RWPE1 (cell line): ENCODE measurements at regions not wholly inside any gene's neighbourhood (a gene's known extent, or its start where the extent isn't known, plus 50 kb on each side); places are given as distances from the start of the nearest gene placed in this dataset.
"Not testable (repeated sequence)": the region's sequence is repeated elsewhere in the genome, so short reads cannot be mapped to it uniquely, and the experiment has no call there.

ENCODE experiments used
- CTCF ChIA-PET: fragments of 350-600 bp; sonication (Branson Sonifier 250); formaldehyde crosslinking; extraction: SDS; loops from one replicate; lab custom pipeline; 2021; lab: Yijun Ruan, JAX
- POLR2A ChIA-PET: fragments of 400-600 bp; formaldehyde crosslinking; extraction: SDS; loops from one replicate; lab custom pipeline; 2020; ENCODE audit warnings: antibody characterized with exemption; ENCODE audit not compliant: low non-redundant PET; lab: Yijun Ruan, JAX
- DNase-seq: peaks from one replicate; pipeline ENCODE4 v3.0.0; 2012; ENCODE audit warnings: low spot score
- H3K27ac ChIP-seq: fragments of 450-650 bp; 2 replicates; pipeline ENCODE4 v1.5.1; 2017
- CTCF ChIP-seq: fragments of 450-650 bp; conservative IDR thresholded peaks from 2 replicates; pipeline ENCODE4 v1.5.1; 2017; ENCODE audit warnings: low read depth, mild to moderate bottlenecking

GRCh38 chr12:108430245-108430644 lies 84.8 kb upstream of the FICD start:
- DNase-seq: no peak
- POLR2A ChIA-PET: no interaction called here
- H3K27ac ChIP-seq: no peak overlapping the region
- TF ChIP-seq CTCF: no peak
- CTCF ChIA-PET: no interaction called here

GRCh38 chr12:108425238-108425795 lies 86.2 kb upstream of the CMKLR1 start:
- H3K27ac ChIP-seq: no peak overlapping the region
- no peak for TF ChIP-seq CTCF
- POLR2A ChIA-PET: no interaction called here
- CTCF ChIA-PET: interaction anchor here (0.6 kb wide), 1 partner anchor 298 kb away, joined by 3 read pairs; no protein-coding TSS in a partner anchor
- no peak for DNase-seq

GRCh38 chr12:108424816-108425215 lies 85.7 kb upstream of the CMKLR1 start:
- CTCF ChIA-PET: no interaction called here
- TF ChIP-seq CTCF: no peak
- H3K27ac ChIP-seq: no peak overlapping the region
- POLR2A ChIA-PET: no interaction called here
- no peak for DNase-seq

- peak; percentile 24 for DNase-seq
- TF ChIP-seq CTCF: no peak
- CTCF ChIA-PET: interaction anchor here (0.5 kb wide), 1 partner anchor 58 kb away, joined by 3 read pairs; no protein-coding TSS in a partner anchor
- H3K27ac ChIP-seq: no peak overlapping the region
- POLR2A ChIA-PET: no interaction called here
Measured at GRCh38 chr12:108424026-108424425, 84.9 kb upstream of the CMKLR1 start.

- CTCF ChIA-PET: interaction anchor here (0.5 kb wide), 1 partner anchor 57 kb away, joined by 3 read pairs; no protein-coding TSS in a partner anchor
Measured at GRCh38 chr12:108423486-108423885, 84.4 kb upstream of the CMKLR1 start.

GRCh38 chr12:108421082-108421481 lies 82.0 kb upstream of the CMKLR1 start:
- POLR2A ChIA-PET, DNase-seq, H3K27ac ChIP-seq: not testable (repeated sequence)
- CTCF ChIA-PET: interaction anchor here (0.6 kb wide), 2 partner anchors 42 to 70 kb away, joined by 3 to 4 read pairs; no protein-coding TSS in a partner anchor

More at GRCh38 chr12:108423486-108423885, 84.4 kb upstream of the CMKLR1 start:
- H3K27ac ChIP-seq: no peak overlapping the region
- DNase-seq: no peak
- POLR2A ChIA-PET: no interaction called here
- no peak for TF ChIP-seq CTCF

- H3K27ac ChIP-seq, POLR2A ChIA-PET, DNase-seq: not testable (repeated sequence)
- CTCF ChIA-PET: interaction anchor here (0.6 kb wide), 1 partner anchor 43 kb away, joined by 4 read pairs; no protein-coding TSS in a partner anchor
Measured at GRCh38 chr12:108420421-108420820, 81.3 kb upstream of the CMKLR1 start.
